SK-N-SH (cell line): ENCODE measurements at regions not wholly inside any gene's neighbourhood (a gene's known extent, or its start where the extent isn't known, plus 50 kb on each side); places are given as distances from the start of the nearest gene placed in this dataset.

Source experiments
- CTCF ChIA-PET: fragments of 300-600, 350-600 bp; formaldehyde crosslinking; extraction: SDS; loops from one replicate; lab custom pipeline; 2021; lab: Yijun Ruan, JAX
- POLR2A ChIA-PET: fragments of 350-600 bp; sonication (Branson Sonifier 250); formaldehyde crosslinking; extraction: SDS; loops from one replicate; lab custom pipeline; 2020; ENCODE audit warnings: antibody characterized with exemption, inconsistent platforms; lab: Yijun Ruan, JAX
- DNase-seq: peaks from one replicate; pipeline ENCODE4 v3.0.0; 2012
- H2AFZ ChIP-seq: fragments of 200-600 bp; sonication (generic); 2 replicates; pipeline ENCODE4 v1.8.1; 2016; ENCODE audit warnings: antibody characterized with exemption, mild to moderate bottlenecking, low read depth
- H3F3A ChIP-seq: fragments of 200-600 bp; sonication (generic); replicated peaks from 2 replicates; pipeline ENCODE3; 2016; ENCODE audit warnings: antibody characterized with exemption, mild to moderate bottlenecking; ENCODE audit not compliant: insufficient read depth
- H3K27ac ChIP-seq, 2 experiments: fragments of 200-500 bp in 1 of 2; fragments of 200-600 bp in 1 of 2; sonication (Bioruptor generic) in 1 of 2; sonication (generic), shearing (Covaris generic) in 1 of 2; 2 replicates each; pipeline versions ENCODE4 v1.5.1 to v1.6.1; 2014 to 2016; ENCODE audit warnings: low read depth in 2 of 2, inconsistent platforms in 1 of 2, low read length in 1 of 2, mild to moderate bottlenecking in 1 of 2, mixed read lengths in 1 of 2
- H3K27me3 ChIP-seq: fragments of 200-600 bp; sonication (generic), shearing (Covaris generic); 2 replicates; pipeline ENCODE4 v1.6.1; 2016; ENCODE audit warnings: mixed run types; ENCODE audit not compliant: insufficient read depth
- H3K36me3 ChIP-seq, 2 experiments: fragments of 200-500 bp in 1 of 2; fragments of 200-600 bp in 1 of 2; sonication (Bioruptor generic) in 1 of 2; sonication (generic) in 1 of 2; replicated peaks in 1 of 2; 2 replicates each; pipeline versions ENCODE3 to v1.5.1; 2014 to 2016; ENCODE audit warnings: low read length in 1 of 2, mild to moderate bottlenecking in 1 of 2; ENCODE audit not compliant: insufficient read depth in 2 of 2, control insufficient read depth in 1 of 2
- H3K4me1 ChIP-seq, 2 experiments: fragments of 200-500 bp in 1 of 2; fragments of 200-600 bp in 1 of 2; sonication (Bioruptor generic) in 1 of 2; sonication (generic), shearing (Covaris generic) in 1 of 2; 2 replicates each; pipeline versions ENCODE4 v1.5.1 to v1.6.1; 2014 to 2016; ENCODE audit warnings: low read depth in 1 of 2, low read length in 1 of 2, mixed run types in 1 of 2; ENCODE audit not compliant: insufficient read depth in 2 of 2, control insufficient read depth in 1 of 2
- H3K4me2 ChIP-seq: fragments of 200-600 bp; sonication (generic), shearing (Covaris generic); 2 replicates; pipeline ENCODE4 v1.6.1; 2017; ENCODE audit warnings: mixed run types
- H3K4me3 ChIP-seq, 2 experiments: fragments of 200-500 bp in 1 of 2; fragments of 200-600 bp in 1 of 2; sonication (Bioruptor generic) in 1 of 2; sonication (generic), shearing (Covaris generic) in 1 of 2; 2 replicates each; pipeline versions ENCODE4 v1.5.1 to v1.8.1; 2014 to 2016; ENCODE audit warnings: low read depth in 2 of 2, inconsistent platforms in 1 of 2, low read length in 1 of 2, mild to moderate bottlenecking in 1 of 2, mixed read lengths in 1 of 2, moderate library complexity in 1 of 2
- H3K79me2 ChIP-seq: fragments of 200-600 bp; sonication (generic); 2 replicates; pipeline ENCODE4 v1.8.1; 2017; ENCODE audit warnings: mild to moderate bottlenecking; ENCODE audit not compliant: insufficient read depth
- H3K9ac ChIP-seq: fragments of 200-600 bp; sonication (generic); 2 replicates; pipeline ENCODE4 v1.6.1; 2017; ENCODE audit warnings: mixed run types
- H3K9me2 ChIP-seq: fragments of 200-600 bp; sonication (generic); 2 replicates; pipeline ENCODE4 v1.6.1; 2017; ENCODE audit warnings: mixed run types
- H3K9me3 ChIP-seq: fragments of 200-600 bp; sonication (generic); 2 replicates; pipeline ENCODE4 v1.6.1; 2017; ENCODE audit warnings: mixed run types, mild to moderate bottlenecking, moderate library complexity
- H4K20me1 ChIP-seq: fragments of 200-600 bp; sonication (generic); 2 replicates; pipeline ENCODE4 v1.6.1; 2017; ENCODE audit warnings: mild to moderate bottlenecking, mixed run types; ENCODE audit not compliant: insufficient read depth
- EP300 ChIP-seq, 2 experiments: IDR thresholded peaks; 2 replicates each; pipeline versions ENCODE4 v1.4.0 to v1.6.1; 2012; ENCODE audit warnings: borderline replicate concordance in 1 of 2, low read depth in 1 of 2, low read length in 1 of 2
- JUND ChIP-seq: IDR thresholded peaks from 2 replicates; pipeline ENCODE4 v1.4.0; 2012
- RXRA ChIP-seq: IDR thresholded peaks from 2 replicates; pipeline ENCODE4 v1.4.0; 2012; ENCODE audit warnings: low read depth, mild to moderate bottlenecking, borderline replicate concordance
- SIN3A ChIP-seq: IDR thresholded peaks from 2 replicates; pipeline ENCODE4 v1.6.1; 2012; ENCODE audit warnings: low read depth, mild to moderate bottlenecking, low read length, moderate library complexity, borderline replicate concordance
- TCF12 ChIP-seq: IDR thresholded peaks from 2 replicates; pipeline ENCODE4 v1.4.0; 2012
- WGBS: methylation state at CpG from one replicate; pipeline ENCODE4 v1.1.6; 2017; ENCODE audit warnings: low lambda C conversion rate; 5-methylcytosine and 5-hydroxymethylcytosine counted together

DNA sequence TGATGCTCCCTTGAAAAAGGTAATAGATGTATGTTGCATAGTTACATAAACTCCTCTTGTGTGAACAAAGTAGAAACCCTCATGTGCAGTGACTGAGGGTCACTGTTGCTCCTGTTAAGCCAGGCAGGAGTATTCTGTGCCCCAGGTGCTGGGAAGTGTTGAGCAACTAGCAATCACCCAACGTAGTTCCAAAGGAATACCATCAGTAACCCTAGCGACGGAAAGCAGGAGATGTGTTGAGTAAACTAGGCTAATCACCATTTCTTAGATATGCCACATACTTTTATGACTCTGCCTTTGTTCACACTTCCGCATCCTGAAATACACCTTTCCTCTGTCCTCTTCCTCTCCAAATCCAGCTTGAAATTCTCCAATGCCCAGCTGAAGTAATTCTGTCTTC is 50.9 kb upstream of the TAB3 start:
- Histone ChIP-seq H3K27ac (no peak overlapping the region), H3F3A (no peaks in the 10 kb centered on the region), H3K27me3 (no peaks in the 10 kb centered on the region), H3K4me1 (no peaks in the 10 kb centered on the region), H3K79me2 (no peaks in the 10 kb centered on the region), H3K36me3 (no peaks in the 10 kb centered on the region), H3K9ac (no peak overlapping the region), H2AFZ (no peak overlapping the region), H3K4me3 (no peak overlapping the region), H4K20me1 (no peaks in the 10 kb centered on the region), H3K9me2 (no peaks in the 10 kb centered on the region), H3K4me2 (no peak overlapping the region), H3K9me3 (no peaks in the 10 kb centered on the region)
- CTCF ChIA-PET: no interaction called here
- TF ChIP-seq JUND (no peak), RXRA (no peak), EP300 (IDR thresholded peaks at IDR 0.05; ENCODE audit: borderline replicate concordance in 1 of 2, low read depth in 1 of 2, low read length in 1 of 2) (no peak), TCF12 (no peak), SIN3A (no peak)
- POLR2A ChIA-PET: no interaction called here
- DNase-seq: no peak
- WGBS: 31% methylated on average over 4 of the region's 4 CpGs
